HG03025 (cell line): ENCODE measurements at regions not wholly inside any gene's neighbourhood (a gene's known extent, or its start where the extent isn't known, plus 50 kb on each side); places are given as distances from the start of the nearest gene placed in this dataset.
"Not testable (repeated sequence)": the region's sequence is repeated elsewhere in the genome, so short reads cannot be mapped to it uniquely, and the experiment has no call there.

Experiments
- ATAC-seq: cut with Tn5 transposase; IDR thresholded peaks from one replicate; pipeline ENCODE4 v1.9.1; 2021; ENCODE audit warnings: mild to moderate bottlenecking, moderate library complexity; ENCODE audit not compliant: unreplicated experiment, low FRiP score

- no peak for ATAC-seq
Observed at GRCh38 chr14:85129921-85130320, 400.0 kb upstream of the FLRT2 start.

- no peak for ATAC-seq
Observed at GRCh38 chr14:85131226-85131922, 398.6 kb upstream of the FLRT2 start.

GRCh38 chr14:85142982-85143381 lies 387.0 kb upstream of the FLRT2 start:
- ATAC-seq, result no peak

- no peak for ATAC-seq
Observed at GRCh38 chr14:85146779-85147178, 383.2 kb upstream of the FLRT2 start.

- no peak for ATAC-seq
Observed at GRCh38 chr14:85150166-85150565, 379.8 kb upstream of the FLRT2 start.

GRCh38 chr14:85154714-85155113 lies 375.2 kb upstream of the FLRT2 start:
- no peak for ATAC-seq

GRCh38 chr14:85156319-85156718 lies 373.6 kb upstream of the FLRT2 start:
- ATAC-seq, result no peak

GRCh38 chr14:85159726-85160125 lies 370.2 kb upstream of the FLRT2 start:
- no peak for ATAC-seq

GRCh38 chr14:85165094-85165493 lies 364.9 kb upstream of the FLRT2 start:
- no peak for ATAC-seq

- no peak for ATAC-seq
Observed at GRCh38 chr14:85169381-85169780, 360.6 kb upstream of the FLRT2 start.

GRCh38 chr14:85172290-85172689 lies 357.7 kb upstream of the FLRT2 start:
- ATAC-seq, result no peak

- ATAC-seq, result no peak
Observed at GRCh38 chr14:85172889-85173477, 357.0 kb upstream of the FLRT2 start.

- ATAC-seq, result no peak
Observed at GRCh38 chr14:85175556-85175955, 354.4 kb upstream of the FLRT2 start.

GRCh38 chr14:85178864-85179263 lies 351.1 kb upstream of the FLRT2 start:
- ATAC-seq, result no peak

GRCh38 chr14:85180876-85181275 lies 349.1 kb upstream of the FLRT2 start:
- ATAC-seq, result no peak

- ATAC-seq, result no peak
Observed at GRCh38 chr14:85182282-85182681, 347.7 kb upstream of the FLRT2 start.

- ATAC-seq, result no peak
Observed at GRCh38 chr14:85186082-85186481, 343.9 kb upstream of the FLRT2 start.

GRCh38 chr14:85187521-85187920 lies 342.4 kb upstream of the FLRT2 start:
- no peak for ATAC-seq

- ATAC-seq, result no peak
Observed at GRCh38 chr14:85188836-85189235, 341.1 kb upstream of the FLRT2 start.

- ATAC-seq, result not testable (repeated sequence)
Observed at GRCh38 chr14:85189253-85189652, 340.7 kb upstream of the FLRT2 start.

- no peak for ATAC-seq
Observed at GRCh38 chr14:85190251-85190650, 339.7 kb upstream of the FLRT2 start.

GRCh38 chr14:85191986-85192385 lies 338.0 kb upstream of the FLRT2 start:
- no peak for ATAC-seq
